ENCODE measurements at regions not wholly inside any gene's neighbourhood (a gene's known extent, or its start where the extent isn't known, plus 50 kb on each side); places are given as distances from the start of the nearest gene placed in this dataset.

DNA sequence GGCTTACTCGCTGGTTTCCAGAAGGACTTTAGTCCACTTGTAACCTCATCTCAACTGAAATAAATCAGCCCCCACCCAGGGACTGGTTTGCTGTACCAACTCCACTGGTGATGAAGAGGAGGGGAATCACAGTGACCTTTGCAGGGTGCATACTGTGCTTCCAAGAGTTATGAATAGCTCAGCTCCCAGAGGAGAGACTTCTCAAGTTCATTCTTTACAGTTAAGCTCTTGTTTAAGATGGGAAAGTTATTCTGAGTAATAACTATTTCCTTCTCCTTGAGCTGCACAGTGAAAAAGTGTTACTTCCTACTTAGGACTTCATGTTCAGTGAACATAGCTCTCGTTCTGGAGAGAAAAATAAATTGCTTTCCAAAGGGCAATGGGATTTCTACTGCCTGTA, 166.5 kb upstream of the ECI2 start:
- H3K36me3 Mint-ChIP-seq (ENCODE audit: low read depth): no peaks in the 10 kb centered on the region
- no peak overlapping the region for H3K27ac Mint-ChIP-seq
- no peaks in the 10 kb centered on the region for H3K4me1 Mint-ChIP-seq
- no peak overlapping the region for H3K4me3 Mint-ChIP-seq
- intact Hi-C loops (cut with micrococcal nuclease): no loop called here
- no peaks in the 10 kb centered on the region for H3K9me3 Mint-ChIP-seq
- H3K27me3 Mint-ChIP-seq: peaks cover 7% of the 10 kb centered on the region
- no peak for DNase-seq

DNA sequence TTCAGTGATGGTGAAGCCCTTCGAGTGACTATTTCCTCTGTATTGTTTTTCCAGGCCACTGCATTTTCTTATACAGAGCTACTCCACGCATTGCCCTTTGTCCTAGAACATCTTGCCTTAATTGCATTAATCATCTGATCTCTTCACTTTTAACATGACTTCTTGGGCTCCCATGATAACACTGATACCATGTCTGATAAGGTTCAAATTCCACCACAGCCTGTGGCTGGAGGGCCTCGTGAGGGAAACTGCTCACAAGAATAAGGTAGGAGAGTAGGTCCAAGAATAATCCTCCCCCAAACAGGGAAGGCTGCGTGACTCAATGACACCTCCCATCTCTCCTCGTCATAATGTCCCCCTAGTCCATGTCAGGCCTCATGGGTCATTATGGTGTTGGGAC, 165.5 kb upstream of the ECI2 start:
- no peaks in the 10 kb centered on the region for H3K36me3 Mint-ChIP-seq (ENCODE audit: low read depth)
- H3K27me3 Mint-ChIP-seq: peaks cover 7% of the 10 kb centered on the region
- H3K4me3 Mint-ChIP-seq: no peak overlapping the region
- no peaks in the 10 kb centered on the region for H3K4me1 Mint-ChIP-seq
- H3K27ac Mint-ChIP-seq: no peak overlapping the region
- no peaks in the 10 kb centered on the region for H3K9me3 Mint-ChIP-seq
- intact Hi-C loops (cut with micrococcal nuclease): no loop called here
- DNase-seq: no peak

DNA sequence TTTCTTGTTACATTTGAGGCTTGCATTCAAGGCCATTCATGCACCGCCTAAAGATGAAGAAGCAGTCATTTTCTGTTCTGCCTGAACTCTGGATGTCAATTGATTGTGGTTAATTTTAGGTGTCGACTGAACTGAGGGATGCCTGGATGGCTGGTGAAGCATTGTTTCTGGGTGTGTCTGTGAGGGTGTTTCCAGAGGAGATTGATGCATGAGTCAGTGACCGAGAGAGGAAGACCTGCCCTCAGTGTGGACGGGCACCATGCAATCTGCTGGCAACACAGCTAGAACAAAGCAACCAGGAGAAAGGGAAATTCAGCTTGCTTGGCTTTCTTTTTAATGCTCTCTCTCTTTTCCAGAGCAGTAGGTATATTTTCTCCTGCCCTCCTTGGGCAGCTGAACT, 164.1 kb upstream of the ECI2 start:
- Mint-ChIP-seq H3K27ac (no peak overlapping the region), H3K9me3 (no peaks in the 10 kb centered on the region), H3K36me3 (ENCODE audit: low read depth) (no peaks in the 10 kb centered on the region), H3K27me3 (peaks cover 6% of the 10 kb centered on the region), H3K4me1 (no peaks in the 10 kb centered on the region), H3K4me3 (no peak overlapping the region)
- DNase-seq: no peak
- intact Hi-C loops (cut with micrococcal nuclease): no loop called here

DNA sequence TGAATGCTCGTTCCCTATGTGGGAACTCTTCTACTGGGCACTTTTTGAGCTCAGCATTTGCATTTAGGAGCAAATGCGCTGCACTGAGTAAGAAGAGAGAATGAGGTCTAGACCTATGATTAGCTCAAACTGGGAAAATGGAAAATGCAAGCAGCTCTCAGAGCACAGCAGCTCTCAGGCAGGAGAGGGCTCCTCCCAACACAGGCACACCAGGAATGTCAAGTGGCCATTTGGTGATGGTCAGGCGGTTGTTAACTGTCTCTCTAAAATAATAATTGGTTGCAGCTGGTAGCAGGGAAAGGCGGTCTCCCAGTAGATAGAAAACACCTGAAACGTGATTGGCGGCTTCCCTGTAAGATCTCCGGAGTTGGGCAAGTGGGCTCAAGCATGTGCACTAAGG, 162.0 kb upstream of the ECI2 start:
- intact Hi-C loops (cut with micrococcal nuclease): no loop called here
- Mint-ChIP-seq H3K4me3 (no peak overlapping the region), H3K36me3 (ENCODE audit: low read depth) (no peaks in the 10 kb centered on the region), H3K9me3 (no peaks in the 10 kb centered on the region), H3K27ac (no peak overlapping the region), H3K4me1 (no peaks in the 10 kb centered on the region), H3K27me3 (peaks cover 3% of the 10 kb centered on the region)
- no peak for DNase-seq

DNA sequence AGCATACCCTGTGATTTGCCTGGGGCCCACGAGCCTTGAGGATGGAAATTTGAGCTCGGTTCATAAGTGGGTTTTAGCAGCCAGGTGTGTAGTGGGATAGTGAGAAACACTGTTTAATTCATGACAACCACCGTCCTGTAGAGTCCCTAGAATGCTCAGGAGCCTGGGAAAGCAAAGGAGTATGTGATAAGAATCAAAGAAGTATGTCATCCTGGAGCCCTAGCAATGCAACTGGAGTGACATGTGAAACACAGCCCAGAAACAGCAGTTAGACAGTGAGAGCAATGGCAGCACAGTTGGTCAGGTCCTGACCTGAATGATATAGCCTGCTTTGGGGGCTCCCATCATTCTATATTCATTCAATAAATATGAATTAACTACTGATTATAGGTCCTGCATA, 161.2 kb upstream of the ECI2 start:
- no peaks in the 10 kb centered on the region for H3K4me1 Mint-ChIP-seq
- no peaks in the 10 kb centered on the region for H3K36me3 Mint-ChIP-seq (ENCODE audit: low read depth)
- intact Hi-C loops (cut with micrococcal nuclease): no loop called here
- no peak for DNase-seq
- no peak overlapping the region for H3K4me3 Mint-ChIP-seq
- no peaks in the 10 kb centered on the region for H3K9me3 Mint-ChIP-seq
- no peak overlapping the region for H3K27ac Mint-ChIP-seq
- H3K27me3 Mint-ChIP-seq: peaks cover 3% of the 10 kb centered on the region

DNA sequence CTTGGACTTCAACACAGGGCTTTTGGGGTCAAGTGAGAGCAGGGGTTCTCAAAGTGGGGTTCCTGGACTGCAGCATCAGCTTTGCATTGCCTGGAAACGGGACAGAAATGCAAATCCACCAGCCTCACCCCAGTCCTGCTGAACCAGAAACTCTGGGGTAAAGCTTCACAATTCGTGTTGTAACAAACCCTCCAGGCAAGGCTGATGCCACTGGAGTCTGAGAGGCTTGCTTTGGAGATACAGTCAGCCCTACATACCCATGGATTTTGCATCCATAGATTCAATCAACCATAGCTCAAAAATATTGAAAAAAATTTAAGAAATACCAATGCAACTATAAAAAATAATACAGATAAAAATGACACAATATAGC, 160.4 kb upstream of the ECI2 start:
- H3K4me1 Mint-ChIP-seq: no peaks in the 10 kb centered on the region
- DNase-seq: no peak
- H3K4me3 Mint-ChIP-seq: no peak overlapping the region
- intact Hi-C loops (cut with micrococcal nuclease): no loop called here
- H3K27me3 Mint-ChIP-seq: peaks cover 3% of the 10 kb centered on the region
- H3K9me3 Mint-ChIP-seq: no peaks in the 10 kb centered on the region
- no peak overlapping the region for H3K27ac Mint-ChIP-seq
- H3K36me3 Mint-ChIP-seq (ENCODE audit: low read depth): no peaks in the 10 kb centered on the region

DNA sequence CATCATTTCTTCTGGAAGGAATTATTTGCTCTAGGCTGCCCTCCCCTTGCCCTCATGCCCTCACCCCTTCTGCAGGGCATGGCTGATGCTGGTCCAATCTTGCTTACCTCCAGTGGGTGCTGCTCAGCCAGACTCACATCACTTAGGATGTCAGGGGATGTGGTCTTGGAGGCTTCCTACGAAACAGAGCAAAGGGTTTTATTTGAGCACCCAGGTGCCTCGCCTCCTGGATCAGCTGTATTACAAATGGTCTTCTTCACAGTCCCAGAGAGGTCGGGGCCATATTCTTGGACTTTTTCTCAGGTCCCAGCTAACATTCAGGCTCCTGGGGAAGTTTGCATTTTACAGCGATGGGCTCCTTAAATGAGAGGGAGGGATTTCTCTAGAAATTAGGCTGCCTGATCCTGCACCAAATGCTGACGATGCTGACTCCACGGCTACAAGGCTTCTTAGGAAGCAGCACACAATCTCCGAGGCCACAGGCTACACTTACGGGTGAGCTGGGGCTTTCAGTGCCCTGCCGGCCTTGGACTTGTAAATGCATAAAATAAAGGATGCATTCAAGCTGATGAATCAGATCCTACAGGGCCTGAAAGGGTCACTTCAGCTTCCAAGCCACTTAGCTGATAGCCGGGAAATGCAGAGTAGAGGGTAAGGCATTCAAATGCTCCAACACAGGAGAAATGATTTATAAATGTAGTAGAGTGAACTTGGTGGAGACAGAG, 159.8 kb upstream of the ECI2 start:
- H3K4me1 Mint-ChIP-seq: no peaks in the 10 kb centered on the region
- H3K9me3 Mint-ChIP-seq: no peaks in the 10 kb centered on the region
- intact Hi-C loops (cut with micrococcal nuclease): no loop called here
- DNase-seq: no peak
- H3K4me3 Mint-ChIP-seq: no peak overlapping the region
- peaks cover 3% of the 10 kb centered on the region for H3K27me3 Mint-ChIP-seq
- no peaks in the 10 kb centered on the region for H3K36me3 Mint-ChIP-seq (ENCODE audit: low read depth)
- H3K27ac Mint-ChIP-seq: no peak overlapping the region

DNA sequence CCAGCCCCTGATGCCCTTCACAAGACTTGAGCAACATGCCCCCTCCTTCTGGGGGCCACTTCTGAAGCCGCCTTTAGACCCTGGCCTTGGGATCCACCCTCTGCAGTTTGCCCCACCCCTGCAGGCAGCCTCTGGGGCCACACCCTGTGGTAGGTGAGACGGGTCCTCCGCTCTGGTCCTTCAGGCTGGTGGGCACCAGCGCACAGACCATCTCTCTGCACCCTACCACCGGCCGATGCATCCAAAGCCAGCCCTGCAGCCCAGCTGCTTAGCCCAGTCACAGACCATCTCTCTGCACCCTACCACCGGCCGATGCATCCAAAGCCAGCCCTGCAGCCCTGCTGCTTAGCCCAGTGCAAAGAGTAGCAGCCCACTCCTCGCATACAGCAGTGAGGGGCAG, 159.3 kb upstream of the ECI2 start:
- DNase-seq: no peak
- H3K36me3 Mint-ChIP-seq (ENCODE audit: low read depth): no peaks in the 10 kb centered on the region
- H3K27me3 Mint-ChIP-seq: peaks cover 3% of the 10 kb centered on the region
- no peak overlapping the region for H3K27ac Mint-ChIP-seq
- H3K9me3 Mint-ChIP-seq: no peaks in the 10 kb centered on the region
- intact Hi-C loops (cut with micrococcal nuclease): no loop called here
- H3K4me1 Mint-ChIP-seq: no peaks in the 10 kb centered on the region
- no peak overlapping the region for H3K4me3 Mint-ChIP-seq

DNA sequence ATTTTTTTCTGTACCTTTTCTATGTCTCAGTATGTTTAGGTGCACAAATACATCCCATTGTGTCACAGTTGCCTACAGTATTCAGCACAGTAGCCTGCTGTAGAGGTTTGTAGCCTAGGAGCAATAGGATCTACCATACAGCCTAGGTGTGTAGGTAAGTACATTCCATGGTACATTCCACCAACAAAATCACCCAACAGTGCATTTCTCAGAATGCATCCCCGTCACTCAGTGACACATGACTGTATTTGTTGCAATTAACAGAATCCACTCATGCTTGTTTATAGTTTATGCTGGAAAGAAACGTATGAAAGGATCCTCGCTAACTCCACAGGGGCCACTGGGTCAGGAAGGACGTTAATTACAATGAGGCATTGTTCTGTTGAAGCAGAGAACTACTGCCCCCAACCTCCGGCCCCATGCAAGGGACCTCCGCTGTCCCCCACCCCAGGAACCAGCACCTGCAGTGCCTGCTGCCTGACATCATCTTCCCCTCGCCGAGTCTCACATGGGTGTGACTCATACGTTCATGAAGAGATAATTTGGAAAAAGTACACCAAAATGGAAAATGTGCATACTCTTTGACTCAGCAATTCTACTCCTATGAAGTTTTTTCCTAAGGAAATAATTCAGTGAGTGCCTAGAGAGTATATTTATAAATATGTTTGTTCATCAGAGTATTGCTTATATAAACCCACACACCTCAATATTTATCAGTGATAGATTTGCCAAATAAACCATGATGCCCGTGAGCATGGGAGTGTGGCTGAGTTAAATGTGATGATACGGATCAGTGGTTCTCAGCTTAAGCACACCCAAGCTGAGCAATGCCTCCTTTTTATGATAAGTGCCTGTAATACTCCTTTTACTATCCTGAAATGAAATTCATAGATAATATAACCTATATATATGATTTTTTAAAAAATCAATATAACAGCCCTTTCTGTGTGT, 156.4 kb upstream of the ECI2 start:
- Mint-ChIP-seq H3K36me3 (ENCODE audit: low read depth) (no peaks in the 10 kb centered on the region), H3K27ac (no peak overlapping the region), H3K4me1 (no peaks in the 10 kb centered on the region), H3K9me3 (no peaks in the 10 kb centered on the region), H3K27me3 (no peaks in the 10 kb centered on the region), H3K4me3 (no peak overlapping the region)
- intact Hi-C loops (cut with micrococcal nuclease): no loop called here
- DNase-seq: no peak

DNA sequence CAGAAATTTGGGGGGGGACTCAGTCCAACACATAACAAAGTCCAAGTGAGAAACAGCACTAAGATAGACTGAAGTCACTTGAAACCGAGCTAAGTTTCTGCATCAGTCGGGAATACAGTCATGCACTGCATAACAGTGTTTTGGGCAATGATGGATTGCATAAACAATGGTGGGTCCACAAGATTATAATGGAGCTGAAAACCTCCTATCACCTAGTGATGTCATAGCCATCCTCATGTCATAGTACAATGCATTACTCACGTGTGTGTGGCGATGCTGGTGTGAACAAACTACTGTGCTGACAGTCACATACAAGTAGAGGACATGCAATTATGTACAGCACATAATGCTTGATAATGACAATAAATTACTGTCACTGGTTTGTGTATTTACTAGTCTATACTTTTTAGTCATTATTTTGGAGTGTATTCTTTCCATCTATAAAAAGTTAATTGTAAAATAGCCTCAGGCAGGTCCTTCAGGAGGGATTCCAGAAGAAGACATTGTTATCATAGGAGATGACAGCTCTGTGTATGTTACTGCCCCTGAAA, 154.5 kb upstream of the ECI2 start:
- Mint-ChIP-seq H3K4me3 (no peak overlapping the region), H3K9me3 (no peaks in the 10 kb centered on the region)
- intact Hi-C loops (cut with micrococcal nuclease): no loop called here

DNA sequence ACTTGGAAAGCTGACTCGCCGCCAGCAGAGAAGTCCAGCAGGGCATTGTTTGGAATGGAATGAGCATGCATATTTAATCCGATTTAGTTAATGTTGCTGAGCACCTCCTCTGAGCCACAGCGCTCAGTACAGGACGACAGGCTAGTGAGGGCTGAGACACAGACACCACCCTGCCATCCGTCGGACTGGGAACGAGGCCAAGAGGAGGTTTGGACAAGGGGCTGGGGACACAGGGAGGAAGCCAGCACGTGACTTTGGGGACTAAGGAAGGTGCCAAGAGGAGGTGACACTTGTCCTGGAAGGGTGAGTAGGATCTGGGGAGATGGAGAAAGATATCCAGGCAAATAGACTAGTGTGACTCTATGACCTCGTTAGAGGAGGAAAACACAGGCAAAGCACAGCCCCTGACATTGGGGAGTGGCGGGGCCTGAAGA, 152.5 kb upstream of the ECI2 start:
- Mint-ChIP-seq H3K4me1 (no peaks in the 10 kb centered on the region), H3K27ac (no peak overlapping the region), H3K9me3 (no peaks in the 10 kb centered on the region), H3K4me3 (no peak overlapping the region), H3K27me3 (peaks cover 4% of the 10 kb centered on the region), H3K36me3 (ENCODE audit: low read depth) (no peaks in the 10 kb centered on the region)
- no peak for DNase-seq
- intact Hi-C loops (cut with micrococcal nuclease): no loop called here

More for the DNA sequence above, 154.5 kb upstream of the ECI2 start:
- H3K27ac Mint-ChIP-seq: no peak overlapping the region
- no peaks in the 10 kb centered on the region for H3K27me3 Mint-ChIP-seq
- H3K36me3 Mint-ChIP-seq (ENCODE audit: low read depth): no peaks in the 10 kb centered on the region
- H3K4me1 Mint-ChIP-seq: no peaks in the 10 kb centered on the region
- no peak for DNase-seq

DNA sequence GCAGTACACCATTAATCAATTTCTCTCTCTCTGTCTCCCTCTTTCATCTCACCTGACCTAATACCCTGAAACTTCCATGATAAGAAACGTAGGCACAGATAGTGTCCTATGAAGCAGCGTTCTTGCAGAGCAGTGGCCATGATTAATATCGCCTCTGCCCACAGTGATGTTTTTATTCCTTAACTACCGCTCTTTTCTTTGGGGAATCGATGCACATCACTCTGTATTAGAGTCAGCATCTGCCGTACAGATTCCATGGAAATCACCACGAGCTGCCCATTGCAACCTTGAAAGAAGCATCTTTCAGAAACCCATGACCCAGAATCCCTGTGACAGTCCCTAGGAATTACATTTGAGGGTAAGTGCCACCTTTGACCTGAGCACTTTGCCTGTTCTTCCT, 152.0 kb upstream of the ECI2 start:
- Mint-ChIP-seq H3K9me3 (no peaks in the 10 kb centered on the region), H3K27me3 (peaks cover 6% of the 10 kb centered on the region), H3K27ac (no peak overlapping the region), H3K4me3 (no peak overlapping the region), H3K36me3 (ENCODE audit: low read depth) (no peaks in the 10 kb centered on the region), H3K4me1 (no peaks in the 10 kb centered on the region)
- DNase-seq: no peak
- intact Hi-C loops (cut with micrococcal nuclease): no loop called here

DNA sequence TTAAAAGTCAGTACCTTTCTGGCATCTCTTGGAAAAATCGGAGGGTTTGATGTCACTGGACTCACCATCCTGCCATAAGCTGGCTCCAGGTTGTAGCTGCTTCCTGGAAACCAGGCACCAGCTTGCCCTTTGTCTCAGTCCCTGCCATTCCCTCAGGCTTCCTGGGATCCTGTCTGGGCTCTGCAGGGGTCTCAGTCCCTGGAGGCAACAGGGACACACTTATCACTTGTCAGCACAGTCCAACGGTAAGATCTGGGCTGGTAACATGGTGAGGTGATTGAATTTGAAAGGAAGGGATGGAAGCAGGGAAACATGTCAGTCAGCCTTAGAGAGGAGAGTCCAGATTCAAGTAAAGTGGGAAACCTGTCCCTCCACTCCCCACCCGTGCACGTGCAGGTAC, 147.6 kb upstream of the ECI2 start:
- Mint-ChIP-seq H3K4me1 (peaks cover 4% of the 10 kb centered on the region), H3K4me3 (no peak overlapping the region), H3K27me3 (peaks cover 22% of the 10 kb centered on the region)

More for the DNA sequence above, 147.6 kb upstream of the ECI2 start:
- Mint-ChIP-seq H3K9me3 (no peaks in the 10 kb centered on the region), H3K27ac (no peak overlapping the region), H3K36me3 (ENCODE audit: low read depth) (no peaks in the 10 kb centered on the region)
- no peak for DNase-seq
- intact Hi-C loops (cut with micrococcal nuclease): no loop called here
